Astrocyte (in vitro differentiated cells and primary cell): ENCODE measurements at regions not wholly inside any gene's neighbourhood (a gene's known extent, or its start where the extent isn't known, plus 50 kb on each side); places are given as distances from the start of the nearest gene placed in this dataset.
"Not testable (repeated sequence)": the region's sequence is repeated elsewhere in the genome, so short reads cannot be mapped to it uniquely, and the experiment has no call there.

Experiments used
- DNase-seq: peaks from one replicate; pipeline ENCODE4 v3.0.0-alpha.2; 2010; ENCODE audit warnings: low read depth
- FAIRE-seq: peaks from 2 replicates; lab custom pipeline; 2011; peaks lifted over from hg19 to GRCh38; lab: Jason Lieb, UNC
- H2AFZ ChIP-seq: 2 replicates; pipeline ENCODE4 v1.6.0; 2012; ENCODE audit warnings: low read depth, low read length, inconsistent platforms
- H3K27ac ChIP-seq: 2 replicates; pipeline ENCODE4 v1.5.1; 2011; ENCODE audit warnings: low read depth, low read length, inconsistent platforms
- H3K27me3 ChIP-seq: 2 replicates; pipeline ENCODE4 v1.6.0; 2011; ENCODE audit warnings: low read length, inconsistent platforms; ENCODE audit not compliant: insufficient read depth
- H3K36me3 ChIP-seq: 2 replicates; pipeline ENCODE4 v1.5.1; 2011; ENCODE audit warnings: low read length, inconsistent platforms; ENCODE audit not compliant: insufficient read depth
- H3K4me1 ChIP-seq: 2 replicates; pipeline ENCODE4 v1.5.1; 2011; ENCODE audit warnings: low read length, inconsistent platforms; ENCODE audit not compliant: insufficient read depth
- H3K4me2 ChIP-seq: 2 replicates; pipeline ENCODE4 v1.6.0; 2012; ENCODE audit warnings: low read length, inconsistent platforms
- H3K4me3 ChIP-seq: 2 replicates; pipeline ENCODE4 v1.5.1; 2011; ENCODE audit warnings: low read depth, mild to moderate bottlenecking, low read length, inconsistent platforms; ENCODE audit not compliant: insufficient read depth
- H3K79me2 ChIP-seq: 2 replicates; pipeline ENCODE4 v1.6.0; 2012; ENCODE audit warnings: mild to moderate bottlenecking, low read length, inconsistent platforms; ENCODE audit not compliant: insufficient read depth
- H3K9ac ChIP-seq: 2 replicates; pipeline ENCODE4 v1.6.0; 2012; ENCODE audit warnings: mild to moderate bottlenecking, low read length, inconsistent platforms
- H3K9me3 ChIP-seq: 2 replicates; pipeline ENCODE4 v1.5.1; 2012; ENCODE audit warnings: low read depth, mild to moderate bottlenecking, low read length, inconsistent platforms; ENCODE audit not compliant: insufficient read depth
- H4K20me1 ChIP-seq: 2 replicates; pipeline ENCODE4 v1.6.0; 2012; ENCODE audit warnings: low read length, inconsistent platforms; ENCODE audit not compliant: insufficient read depth
- H3K27ac Mint-ChIP-seq: one replicate; pipeline ENCODE4 v1.8.0; 2021; ENCODE audit warnings: mild to moderate bottlenecking, mixed read lengths; ENCODE audit not compliant: unreplicated experiment
- H3K27me3 Mint-ChIP-seq: one replicate; pipeline ENCODE4 v1.8.0; 2021; ENCODE audit warnings: low read depth, mixed read lengths; ENCODE audit not compliant: unreplicated experiment
- H3K36me3 Mint-ChIP-seq: one replicate; pipeline ENCODE4 v1.8.0; 2021; ENCODE audit warnings: low read depth, mixed read lengths; ENCODE audit not compliant: unreplicated experiment
- H3K4me1 Mint-ChIP-seq: one replicate; pipeline ENCODE4 v1.8.0; 2021; ENCODE audit warnings: low read depth, mixed read lengths; ENCODE audit not compliant: unreplicated experiment
- H3K4me3 Mint-ChIP-seq: one replicate; pipeline ENCODE4 v1.8.0; 2021; ENCODE audit warnings: mild to moderate bottlenecking, moderate library complexity, mixed read lengths; ENCODE audit not compliant: unreplicated experiment
- H3K9me3 Mint-ChIP-seq: one replicate; pipeline ENCODE4 v1.8.0; 2021; ENCODE audit warnings: mild to moderate bottlenecking, mixed read lengths; ENCODE audit not compliant: unreplicated experiment
- EZH2 ChIP-seq: IDR thresholded peaks from 2 replicates; pipeline ENCODE4 v1.6.1; 2012; ENCODE audit warnings: mild to moderate bottlenecking, low read length, inconsistent platforms; ENCODE audit not compliant: insufficient read depth
- TF ChIP-seq, protein P1 (sequence below): IDR thresholded peaks from 2 replicates; pipeline ENCODE4 v1.5.1; 2011; ENCODE audit warnings: low read depth, mild to moderate bottlenecking, inconsistent platforms, low read length, moderate library complexity; ENCODE audit not compliant: insufficient read depth

DNA sequence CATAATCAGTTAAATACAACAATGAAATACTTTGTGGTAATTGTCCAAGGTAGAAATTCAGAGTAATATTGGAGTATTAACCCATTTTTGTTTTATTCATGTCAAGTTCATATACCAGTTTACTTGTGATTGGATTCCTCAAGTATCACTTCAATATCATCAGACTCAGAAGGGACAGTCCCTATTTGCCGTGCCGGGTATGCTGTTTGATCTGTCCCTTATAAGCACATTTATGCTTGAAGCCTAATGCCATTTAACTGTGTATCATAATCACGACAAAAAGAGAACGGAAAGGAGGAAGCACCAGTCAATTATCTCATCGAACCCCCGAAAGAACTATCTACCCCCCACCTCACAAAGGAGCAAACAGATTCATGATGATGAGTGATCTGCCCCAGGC, 171.0 kb upstream of the TBL1X start:
- Mint-ChIP-seq H3K27ac (no peak overlapping the region), H3K4me1 (peaks cover 2% of the 10 kb centered on the region), H3K36me3 (no peaks in the 10 kb centered on the region), H3K27me3 (peaks cover 44% of the 10 kb centered on the region), H3K9me3 (no peaks in the 10 kb centered on the region), H3K4me3 (no peak overlapping the region)
- Histone ChIP-seq H3K27ac (no peak overlapping the region), H3K79me2 (no peaks in the 10 kb centered on the region), H3K4me1 (no peaks in the 10 kb centered on the region), H3K27me3 (peaks cover 15% of the 10 kb centered on the region), H3K36me3 (no peaks in the 10 kb centered on the region), H3K4me2 (no peak overlapping the region), H4K20me1 (no peaks in the 10 kb centered on the region), H2AFZ (no peak overlapping the region), H3K4me3 (no peak overlapping the region), H3K9me3 (no peaks in the 10 kb centered on the region), H3K9ac (no peak overlapping the region)
- DNase-seq (no peak), FAIRE-seq (no peak)
- TF ChIP-seq, protein P1, sequence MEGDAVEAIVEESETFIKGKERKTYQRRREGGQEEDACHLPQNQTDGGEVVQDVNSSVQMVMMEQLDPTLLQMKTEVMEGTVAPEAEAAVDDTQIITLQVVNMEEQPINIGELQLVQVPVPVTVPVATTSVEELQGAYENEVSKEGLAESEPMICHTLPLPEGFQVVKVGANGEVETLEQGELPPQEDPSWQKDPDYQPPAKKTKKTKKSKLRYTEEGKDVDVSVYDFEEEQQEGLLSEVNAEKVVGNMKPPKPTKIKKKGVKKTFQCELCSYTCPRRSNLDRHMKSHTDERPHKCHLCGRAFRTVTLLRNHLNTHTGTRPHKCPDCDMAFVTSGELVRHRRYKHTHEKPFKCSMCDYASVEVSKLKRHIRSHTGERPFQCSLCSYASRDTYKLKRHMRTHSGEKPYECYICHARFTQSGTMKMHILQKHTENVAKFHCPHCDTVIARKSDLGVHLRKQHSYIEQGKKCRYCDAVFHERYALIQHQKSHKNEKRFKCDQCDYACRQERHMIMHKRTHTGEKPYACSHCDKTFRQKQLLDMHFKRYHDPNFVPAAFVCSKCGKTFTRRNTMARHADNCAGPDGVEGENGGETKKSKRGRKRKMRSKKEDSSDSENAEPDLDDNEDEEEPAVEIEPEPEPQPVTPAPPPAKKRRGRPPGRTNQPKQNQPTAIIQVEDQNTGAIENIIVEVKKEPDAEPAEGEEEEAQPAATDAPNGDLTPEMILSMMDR, result no peak
- TF ChIP-seq EZH2, result no peak

GRCh38 chrX:9295551-9295950, 169.3 kb upstream of the TBL1X start:
- no peak overlapping the region for H3K4me3 ChIP-seq
- FAIRE-seq, result no peak
- no peak for DNase-seq
- H3K79me2 ChIP-seq, result no peaks in the 10 kb centered on the region
- no peak overlapping the region for H3K27ac ChIP-seq
- H3K27me3 ChIP-seq, result peaks cover 15% of the 10 kb centered on the region
- peaks cover 40% of the 10 kb centered on the region for H3K27me3 Mint-ChIP-seq
- H3K9ac ChIP-seq, result no peak overlapping the region
- H3K36me3 ChIP-seq, result no peaks in the 10 kb centered on the region
- no peaks in the 10 kb centered on the region for H3K9me3 Mint-ChIP-seq
- H4K20me1 ChIP-seq, result no peaks in the 10 kb centered on the region
- TF ChIP-seq EZH2, result no peak
- TF ChIP-seq, protein P1, result no peak
- no peaks in the 10 kb centered on the region for H3K4me1 ChIP-seq
- H3K4me3 Mint-ChIP-seq, result no peak overlapping the region
- no peaks in the 10 kb centered on the region for H3K9me3 ChIP-seq
- H3K4me2 ChIP-seq, result no peak overlapping the region
- no peak overlapping the region for H3K27ac Mint-ChIP-seq
- no peaks in the 10 kb centered on the region for H3K36me3 Mint-ChIP-seq
- no peak overlapping the region for H2AFZ ChIP-seq
- H3K4me1 Mint-ChIP-seq, result peaks cover 2% of the 10 kb centered on the region

- no peak overlapping the region for H3K4me2 ChIP-seq
- DNase-seq, result no peak
- Mint-ChIP-seq H3K27me3 (peaks cover 19% of the 10 kb centered on the region), H3K36me3 (no peaks in the 10 kb centered on the region), H3K27ac (no peak overlapping the region), H3K4me3 (no peak overlapping the region), H3K4me1 (no peaks in the 10 kb centered on the region), H3K9me3 (peaks cover under 1% of the 10 kb centered on the region)
- H3K4me3 ChIP-seq, result no peak overlapping the region
- H2AFZ ChIP-seq, result no peak overlapping the region
- no peaks in the 10 kb centered on the region for H4K20me1 ChIP-seq
- H3K79me2 ChIP-seq, result no peaks in the 10 kb centered on the region
- H3K27ac ChIP-seq, result no peak overlapping the region
- TF ChIP-seq EZH2, result no peak
- TF ChIP-seq, protein P1, result no peak
- H3K27me3 ChIP-seq, result peaks cover 10% of the 10 kb centered on the region
- H3K36me3 ChIP-seq, result no peaks in the 10 kb centered on the region
- no peak for FAIRE-seq
- H3K4me1 ChIP-seq, result no peaks in the 10 kb centered on the region
- H3K9me3 ChIP-seq, result no peaks in the 10 kb centered on the region
- no peak overlapping the region for H3K9ac ChIP-seq
Observed at GRCh38 chrX:9298221-9298620, 166.6 kb upstream of the TBL1X start.

DNA sequence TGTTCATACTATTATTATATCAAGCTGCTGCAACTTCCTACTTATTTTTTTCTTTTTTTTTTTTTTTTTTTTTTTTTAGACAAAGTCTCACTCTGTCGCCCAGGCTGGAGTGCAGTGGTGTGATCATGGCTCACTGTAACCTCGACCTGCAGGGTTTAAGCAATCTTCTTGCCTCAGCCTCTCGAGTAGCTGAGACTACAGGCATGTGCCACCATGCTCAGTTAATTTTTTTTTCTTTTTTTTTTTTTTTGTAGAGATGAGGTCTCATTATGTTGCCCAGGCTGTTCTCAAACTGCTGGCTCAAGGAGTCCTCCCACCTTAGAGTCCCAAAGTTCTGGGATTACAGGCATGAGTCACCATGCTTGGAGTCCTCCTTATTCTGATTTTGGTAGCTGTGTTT, 165.2 kb upstream of the TBL1X start:
- H3K27ac Mint-ChIP-seq, H3K27me3 ChIP-seq, H3K9me3 Mint-ChIP-seq: not testable (repeated sequence)

More for the DNA sequence above, 165.2 kb upstream of the TBL1X start:
- H3K27ac ChIP-seq, H3K4me3 ChIP-seq, H3K36me3 ChIP-seq, H3K36me3 Mint-ChIP-seq, FAIRE-seq, H3K4me2 ChIP-seq, DNase-seq, H2AFZ ChIP-seq, H3K9ac ChIP-seq, H3K27me3 Mint-ChIP-seq, H3K4me3 Mint-ChIP-seq, H3K4me1 ChIP-seq, H3K4me1 Mint-ChIP-seq, H4K20me1 ChIP-seq, H3K79me2 ChIP-seq, H3K9me3 ChIP-seq: not testable (repeated sequence)
